ENCODE measurements at regions not wholly inside any gene's neighbourhood (a gene's known extent, or its start where the extent isn't known, plus 50 kb on each side); places are given as distances from the start of the nearest gene placed in this dataset.
"Not testable (repeated sequence)": the region's sequence is repeated elsewhere in the genome, so short reads cannot be mapped to it uniquely, and the experiment has no call there.

GRCh38 chr3:23116081-23116837, 86.9 kb upstream of the UBE2E2 start:
- no peak for DNase-seq

- no peak for DNase-seq
Observed at GRCh38 chr3:23117856-23118255, 85.3 kb upstream of the UBE2E2 start.

- DNase-seq: no peak
Observed at GRCh38 chr3:23127196-23127595, 75.9 kb upstream of the UBE2E2 start.

DNA sequence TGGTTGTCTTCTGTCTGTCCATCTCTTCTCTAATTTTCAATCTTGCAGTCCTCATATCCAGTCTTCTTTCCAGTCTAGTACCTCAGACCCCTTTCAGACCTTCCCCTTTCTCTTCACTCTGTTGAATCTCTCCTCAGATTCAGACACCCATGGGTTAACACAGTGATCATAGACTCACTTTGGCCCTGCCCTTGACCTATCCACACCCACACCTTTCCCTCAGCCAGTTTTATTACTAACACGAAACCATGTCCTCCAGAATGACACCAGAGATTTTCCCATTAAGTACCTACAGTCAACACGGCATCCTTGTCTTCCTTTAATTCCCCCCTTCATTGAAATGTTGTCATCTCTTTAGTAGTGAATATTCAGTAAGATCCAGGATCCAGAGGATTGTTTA, 74.5 kb upstream of the UBE2E2 start:
- no peak for DNase-seq

- DNase-seq: no peak
Observed at GRCh38 chr3:23129117-23129516, 74.0 kb upstream of the UBE2E2 start.

DNA sequence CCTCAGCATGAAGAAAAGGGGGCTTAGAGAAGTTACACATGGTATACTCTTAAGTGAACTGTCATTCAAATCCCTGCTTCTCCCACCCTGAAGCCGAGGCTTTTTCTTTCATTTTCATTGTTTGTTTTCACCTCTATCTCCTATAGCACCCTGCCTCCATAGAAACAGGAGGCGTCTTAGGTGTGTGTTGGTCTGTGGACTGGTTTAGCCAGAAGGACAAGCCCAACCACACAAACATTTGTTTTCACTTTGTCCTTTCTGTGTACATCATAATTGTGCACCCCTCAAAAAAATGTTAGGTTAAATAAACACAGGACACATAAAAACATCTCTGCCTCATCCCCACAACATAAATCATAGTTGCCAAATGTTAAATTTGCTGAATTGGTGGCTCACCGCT, 73.3 kb upstream of the UBE2E2 start:
- peak; percentile 25 for DNase-seq

DNA sequence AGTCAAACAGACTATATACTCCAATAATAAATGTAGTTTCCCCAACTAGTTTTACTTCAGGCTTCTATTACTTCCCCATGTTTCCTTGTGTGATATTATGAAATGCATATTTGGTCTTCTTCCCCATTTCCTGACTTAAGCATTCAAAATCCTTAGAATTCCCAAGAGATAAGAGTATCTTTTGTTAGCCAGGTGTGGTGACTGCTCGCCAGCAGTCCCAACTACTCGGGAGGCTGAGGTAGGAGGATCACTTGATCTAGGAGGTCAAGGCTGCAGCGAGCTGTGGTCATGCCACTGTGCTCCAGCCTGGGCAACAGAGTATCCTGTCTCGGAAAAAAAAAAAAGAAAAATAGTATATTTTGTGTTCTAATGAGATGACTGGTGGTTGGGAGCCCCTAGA, 72.7 kb upstream of the UBE2E2 start:
- no peak for DNase-seq

DNA sequence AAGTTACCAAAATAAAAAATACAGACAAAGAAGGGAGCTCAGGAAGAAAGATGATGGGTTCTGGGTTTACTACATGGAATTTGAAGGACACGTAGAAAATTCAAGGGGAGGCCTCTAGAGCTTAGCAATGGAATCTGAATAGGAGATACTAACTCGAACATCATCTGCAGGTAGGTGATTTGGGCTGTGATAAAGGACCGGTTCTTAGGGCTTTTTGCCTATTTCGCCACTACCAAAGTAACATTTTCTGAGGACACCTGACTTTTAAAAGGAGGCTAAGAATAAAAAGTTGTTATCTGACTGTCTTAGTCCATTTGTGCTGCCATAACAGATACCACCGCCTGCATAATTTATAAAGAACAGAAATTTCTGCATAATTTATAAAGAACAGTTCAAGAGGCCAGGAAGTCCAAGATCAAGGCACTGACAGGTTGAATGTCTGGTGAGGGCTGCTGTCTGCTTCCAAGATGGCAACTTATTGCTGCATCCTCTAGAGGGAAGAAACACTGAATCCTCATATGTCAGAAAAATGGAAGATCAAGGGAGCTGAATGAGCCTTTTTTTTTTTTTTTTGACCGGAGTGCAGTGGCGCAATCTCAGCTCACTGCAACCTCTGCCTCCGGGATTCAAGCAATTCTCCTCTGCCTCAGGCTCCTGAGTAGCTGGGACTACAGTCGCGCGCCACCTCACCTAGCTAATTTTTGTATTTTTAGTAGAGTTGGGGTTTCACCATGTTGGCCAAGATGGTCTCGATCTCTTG, 67.9 kb upstream of the UBE2E2 start:
- no peak for DNase-seq

DNA sequence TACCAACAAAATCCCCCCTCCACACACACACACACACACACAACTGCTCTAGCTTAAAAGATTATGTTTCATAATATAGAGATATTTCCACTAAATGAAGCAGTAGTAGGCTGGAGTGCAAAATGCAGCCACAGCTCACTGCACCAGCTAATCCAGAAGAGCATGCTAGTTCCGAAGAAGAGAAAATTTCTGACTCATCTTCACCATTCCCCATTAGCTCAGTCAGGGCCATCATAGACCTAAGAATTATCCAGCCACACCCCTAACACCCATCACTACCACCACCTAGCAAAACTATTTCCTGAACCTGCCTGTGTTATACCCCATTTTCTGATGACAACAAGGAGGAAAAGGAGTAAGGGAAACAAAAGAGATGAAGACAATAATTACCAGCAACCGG, 67.1 kb upstream of the UBE2E2 start:
- DNase-seq: no peak

DNA sequence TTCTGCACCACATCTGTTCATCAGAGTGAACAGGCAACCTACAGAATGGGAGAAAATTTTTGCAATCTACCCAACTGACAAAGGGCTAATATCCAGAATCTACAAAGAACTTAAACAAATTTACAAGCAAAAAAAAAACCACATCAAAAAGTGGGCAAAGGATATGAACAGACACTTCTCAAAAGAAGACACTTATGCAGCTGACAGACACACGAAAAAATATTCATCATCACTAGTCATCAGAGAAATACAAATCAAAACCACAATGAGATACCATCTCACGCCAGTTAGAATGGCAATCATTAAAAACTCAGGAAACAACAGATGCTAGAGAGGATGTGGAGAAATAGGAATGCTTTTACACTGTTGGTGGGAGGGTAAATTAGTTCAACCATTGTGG, 59.1 kb upstream of the UBE2E2 start:
- DNase-seq: not testable (repeated sequence)

GRCh38 chr3:23146163-23146562, 57.0 kb upstream of the UBE2E2 start:
- no peak for DNase-seq

DNA sequence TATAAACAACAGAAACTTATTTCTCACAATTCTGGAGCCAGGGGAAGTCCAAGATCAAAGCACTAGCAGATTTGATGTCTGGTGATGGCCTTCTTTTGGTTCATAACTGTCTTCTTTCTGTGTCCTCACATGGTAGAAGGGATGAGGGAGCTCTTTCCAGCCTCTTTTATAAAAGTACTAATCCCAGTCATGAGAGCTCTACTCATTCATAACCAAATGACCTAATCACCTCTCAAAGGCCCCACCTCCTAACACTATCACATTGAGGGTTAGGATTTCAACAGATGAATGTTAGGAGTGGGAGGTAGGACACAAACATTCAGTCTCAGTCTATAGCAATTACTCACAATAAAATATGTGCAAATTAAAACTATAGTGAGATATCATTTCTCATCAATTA, 50.1 kb upstream of the UBE2E2 start:
- DNase-seq: no peak

Measured in NCI-H345 (cell line).